Frontal cortex (tissue), 3 donors: ENCODE measurements at regions not wholly inside any gene's neighbourhood (a gene's known extent, or its start where the extent isn't known, plus 50 kb on each side); places are given as distances from the start of the nearest gene placed in this dataset.

Experiments used
- DNase-seq, 2 donors: peaks; one replicate each; pipeline ENCODE4 v3.0.0; 2012; ENCODE audit warnings: low spot score in 2 of 2
- FAIRE-seq: peaks from 2 replicates; lab custom pipeline; 2012; peaks lifted over from hg19 to GRCh38; lab: Jason Lieb, UNC
- donor health status: control.
- donor health status: control.
- donor health status: control.

DNA sequence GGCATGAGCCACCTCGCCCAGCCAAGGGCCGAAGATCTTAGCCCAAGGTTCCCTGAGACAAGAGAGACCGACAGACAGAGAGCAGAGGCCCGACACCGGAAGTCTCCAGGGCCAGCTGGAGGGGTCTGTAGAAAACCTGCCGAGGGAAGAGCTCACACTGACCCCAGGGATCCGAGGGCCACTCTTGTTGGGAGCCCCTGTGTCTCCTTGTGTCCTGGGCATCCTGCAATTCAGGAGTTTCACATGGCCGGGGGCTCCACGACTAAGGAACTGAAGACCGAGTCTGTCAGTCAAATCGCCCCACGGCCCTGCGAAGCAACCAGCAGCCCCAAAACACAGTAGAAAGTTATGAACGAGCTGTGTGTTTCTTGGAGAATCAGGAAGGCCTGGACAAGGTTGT lies 1482.0 kb downstream of the BRD1 start:
- FAIRE-seq (no peak), DNase-seq (no peak)

- DNase-seq, result no peak
- no peak for FAIRE-seq
Measured at GRCh38 chr22:48343461-48343860, 1484.2 kb downstream of the BRD1 start.

DNA sequence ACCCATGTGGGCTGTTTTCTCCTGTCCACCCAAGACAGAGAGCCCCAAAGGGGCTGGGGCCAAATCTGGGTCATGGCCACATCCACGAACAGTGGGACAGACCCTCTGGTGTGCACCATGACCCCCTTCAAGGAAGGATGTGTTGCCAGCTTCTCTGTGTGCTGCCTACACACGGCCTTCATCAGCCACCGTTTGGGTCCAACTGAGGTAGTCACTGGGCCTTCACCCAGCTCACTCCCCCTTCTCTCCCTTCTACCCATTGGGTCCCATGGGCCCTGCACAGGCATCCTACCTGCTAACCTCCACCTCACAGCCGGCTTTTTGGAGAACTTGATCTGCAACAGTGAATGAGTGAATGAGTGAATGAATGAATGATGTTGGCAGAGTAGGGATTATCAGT lies 1484.9 kb downstream of the BRD1 start:
- no peak for DNase-seq
- FAIRE-seq, result no peak

DNA sequence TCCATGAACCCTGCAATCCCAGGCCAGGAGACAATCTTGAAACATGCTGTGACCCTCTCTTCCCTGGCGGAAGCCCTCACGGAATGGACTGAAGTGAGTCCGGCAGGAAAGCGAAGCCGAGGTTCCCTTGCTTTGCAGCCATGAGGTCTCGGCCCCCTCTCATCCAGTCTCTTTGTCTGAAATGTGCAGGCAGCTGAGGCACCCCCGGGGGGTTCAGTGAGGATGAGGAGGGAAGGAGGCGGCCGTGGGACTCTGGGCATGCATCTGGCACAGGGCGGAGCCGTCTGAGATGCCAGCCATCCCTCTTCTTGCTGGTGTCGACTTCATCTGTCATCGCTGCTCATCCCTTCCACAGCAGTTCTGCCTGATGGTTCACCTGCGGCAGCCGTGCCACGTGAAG lies 1485.7 kb downstream of the BRD1 start:
- DNase-seq, result no peak
- FAIRE-seq, result no peak

- no peak for FAIRE-seq
- no peak for DNase-seq
Measured at GRCh38 chr22:48340727-48341709, 1486.7 kb downstream of the BRD1 start.

- FAIRE-seq, result no peak
- DNase-seq, result no peak
Measured at GRCh38 chr22:48340191-48340590, 1487.5 kb downstream of the BRD1 start.

DNA sequence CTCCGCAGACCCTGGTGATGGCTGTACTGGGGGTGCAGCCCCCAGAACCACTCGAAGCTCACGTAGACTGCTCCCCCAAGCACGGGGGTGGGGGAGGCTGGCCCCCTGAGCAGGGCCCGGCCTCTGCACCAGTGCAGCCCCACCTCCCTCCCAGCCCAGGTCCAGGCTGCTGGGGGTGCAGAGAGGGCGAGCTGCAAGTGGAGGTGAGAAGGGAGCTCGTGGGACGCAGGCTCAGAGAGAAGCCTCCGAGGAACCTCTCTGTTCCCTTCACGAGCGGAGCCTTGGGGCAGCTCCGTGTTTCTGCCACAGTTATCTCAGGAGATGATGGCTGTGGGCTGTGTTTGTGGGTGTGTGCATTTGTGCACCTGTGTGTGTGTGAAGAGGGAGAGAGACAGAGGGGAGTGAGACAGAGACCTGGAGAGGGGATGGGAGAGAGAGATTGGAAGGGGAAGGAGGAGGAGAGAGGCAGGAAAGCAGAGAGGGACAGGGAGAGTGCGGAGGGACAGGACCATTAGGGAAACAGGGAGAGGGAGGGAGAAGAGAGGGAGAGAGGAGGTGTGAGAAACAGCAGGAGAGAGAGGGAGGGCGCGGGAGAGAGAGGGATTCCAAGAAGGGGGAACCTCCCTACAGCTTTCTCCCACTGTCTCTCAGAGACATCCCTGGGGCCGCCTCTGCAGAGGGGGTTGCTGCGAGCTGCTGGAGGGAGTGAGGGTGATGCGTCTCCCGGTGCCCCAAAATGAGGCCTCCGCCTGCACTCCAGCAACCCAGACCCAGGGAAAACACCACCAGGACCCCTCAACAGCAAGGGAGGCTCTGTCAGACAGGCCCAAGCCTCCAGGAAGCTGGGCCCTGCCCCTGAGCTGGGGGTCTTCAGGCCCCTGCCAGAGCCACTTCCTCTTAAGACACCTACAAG lies 1488.6 kb downstream of the BRD1 start:
- DNase-seq (no peak), FAIRE-seq (no peak)

GRCh38 chr22:48337957-48338792 lies 1489.5 kb downstream of the BRD1 start:
- FAIRE-seq, result no peak
- DNase-seq, result no peak

- no peak for DNase-seq
- no peak for FAIRE-seq
Measured at GRCh38 chr22:48336339-48337060, 1491.2 kb downstream of the BRD1 start.

DNA sequence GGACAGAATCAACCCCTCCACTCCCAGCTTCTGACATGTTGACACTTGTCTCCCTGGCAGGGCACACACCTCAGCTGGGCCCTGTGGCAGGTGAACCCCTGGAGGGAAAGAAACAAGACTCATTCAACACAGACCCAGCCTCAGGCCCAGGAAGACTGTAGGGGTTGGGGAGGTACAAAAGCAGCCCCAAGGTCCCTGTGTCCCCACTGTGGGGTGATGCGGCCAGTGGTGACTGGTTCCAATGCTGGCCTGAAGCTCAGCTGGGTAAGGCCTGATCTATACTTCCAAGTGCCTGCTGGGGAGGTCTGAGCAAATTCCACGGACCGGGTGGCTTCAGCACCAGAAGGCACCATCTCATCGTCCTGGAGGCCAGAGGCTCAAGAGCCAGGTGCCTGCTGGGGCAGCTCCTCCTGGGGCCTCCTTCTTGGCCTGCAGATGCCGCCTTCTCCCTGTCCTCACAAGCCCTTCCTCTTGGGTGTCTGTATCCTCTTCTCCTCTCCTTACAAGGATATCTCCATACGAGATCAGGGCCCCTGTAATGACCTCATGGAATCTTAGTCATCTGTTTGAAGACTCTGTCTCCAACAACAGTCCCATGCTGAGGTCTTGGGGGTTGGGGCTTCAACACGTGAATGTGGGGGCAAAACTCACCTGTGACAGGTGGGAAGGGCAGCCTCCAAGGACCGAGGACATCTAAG lies 1492.1 kb downstream of the BRD1 start:
- DNase-seq (no peak), FAIRE-seq (no peak)

DNA sequence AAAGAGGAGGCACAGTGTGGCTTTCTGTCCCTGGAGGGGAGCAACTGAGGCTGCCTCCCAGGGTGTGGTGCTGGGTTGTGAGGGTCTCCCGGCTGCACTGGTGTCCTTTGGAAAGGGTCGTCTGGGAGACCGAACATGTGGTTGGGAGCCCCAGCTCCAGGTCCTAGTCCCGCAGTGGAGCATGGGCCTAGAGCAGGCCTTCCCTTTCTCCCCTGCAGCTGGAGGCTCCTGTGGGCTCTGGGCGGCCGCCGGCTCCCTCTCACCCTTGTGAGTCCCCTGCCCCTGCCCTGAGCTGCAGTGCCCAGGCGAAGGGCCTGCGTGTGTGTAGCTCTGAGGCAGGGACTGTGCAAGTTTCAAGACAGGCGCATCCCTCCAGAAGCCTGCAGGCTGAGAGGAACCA lies 1492.7 kb downstream of the BRD1 start:
- FAIRE-seq, result no peak
- no peak for DNase-seq

GRCh38 chr22:48333816-48334735 lies 1493.6 kb downstream of the BRD1 start:
- FAIRE-seq (no peak), DNase-seq (no peak)

DNA sequence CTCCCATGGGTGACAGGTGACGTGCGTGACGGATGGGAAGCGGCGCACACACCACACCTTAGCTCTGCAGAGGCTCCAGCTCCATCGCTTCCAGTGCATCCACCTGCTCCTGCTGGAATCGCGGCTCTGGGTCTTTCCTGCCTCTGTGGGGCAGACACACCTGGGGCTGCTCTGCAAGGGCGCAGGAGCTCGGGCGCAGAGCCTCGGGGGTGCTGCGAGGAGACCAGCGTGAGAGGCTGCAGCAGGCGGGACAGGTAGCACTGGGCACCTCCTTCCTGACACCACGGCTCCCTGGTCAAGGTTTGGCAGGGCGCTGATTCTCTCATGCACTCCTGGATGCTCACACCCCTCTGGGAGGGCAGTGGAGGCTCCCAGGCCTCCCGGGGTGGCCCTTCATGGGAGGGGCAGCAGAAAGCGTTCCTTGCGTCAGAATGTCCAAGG lies 1494.3 kb downstream of the BRD1 start:
- no peak for DNase-seq
- no peak for FAIRE-seq

GRCh38 chr22:48332438-48333322 lies 1495.0 kb downstream of the BRD1 start:
- DNase-seq, result no peak
- no peak for FAIRE-seq

DNA sequence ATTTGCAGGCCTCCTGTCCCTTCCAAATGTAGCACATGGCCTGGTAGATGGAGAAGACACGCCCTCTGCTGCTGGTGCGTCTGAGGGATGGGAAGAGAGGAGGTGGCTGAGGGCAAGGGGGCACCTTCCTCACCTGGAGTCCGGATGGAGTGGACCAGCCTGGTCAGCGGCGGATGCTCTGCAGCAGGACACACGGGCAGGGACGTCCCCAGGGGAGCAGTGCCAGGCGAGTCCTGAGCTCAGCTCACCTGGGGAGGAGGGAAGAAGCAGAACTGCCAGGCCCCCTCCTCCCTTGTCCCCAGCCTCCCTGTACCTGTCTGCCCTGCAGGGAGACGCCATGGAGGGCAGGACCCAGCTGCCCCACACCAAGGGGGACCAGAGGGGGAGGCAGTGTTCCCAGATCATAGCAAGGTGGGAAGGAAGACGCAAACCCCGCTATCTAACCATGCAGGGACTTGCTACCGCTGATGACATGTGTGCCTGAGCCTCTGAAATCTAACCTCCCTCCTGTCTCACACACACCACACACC lies 1495.9 kb downstream of the BRD1 start:
- FAIRE-seq (no peak), DNase-seq (no peak)

GRCh38 chr22:48331266-48331665 lies 1496.4 kb downstream of the BRD1 start:
- DNase-seq (no peak), FAIRE-seq (no peak)
